HG03565 (cell line): ENCODE measurements at regions not wholly inside any gene's neighbourhood (a gene's known extent, or its start where the extent isn't known, plus 50 kb on each side); places are given as distances from the start of the nearest gene placed in this dataset.
A peak's percentile ranks its signal among the peaks of the same experiment; 100 is the strongest.
"Not testable (repeated sequence)": the region's sequence is repeated elsewhere in the genome, so short reads cannot be mapped to it uniquely, and the experiment has no call there.

Experiments
- ATAC-seq: cut with Tn5 transposase; IDR thresholded peaks from one replicate; pipeline ENCODE4 v1.9.1; 2021; ENCODE audit warnings: mild to moderate bottlenecking, moderate library complexity; ENCODE audit not compliant: unreplicated experiment

GRCh38 chr10:109426987-109427386 lies 496.3 kb downstream of the XPNPEP1 start:
- ATAC-seq: no peak

GRCh38 chr10:109418795-109419194 lies 504.5 kb downstream of the XPNPEP1 start:
- ATAC-seq: no peak

GRCh38 chr10:109417803-109418202 lies 505.5 kb downstream of the XPNPEP1 start:
- no peak for ATAC-seq

GRCh38 chr10:109412353-109412752 lies 511.0 kb downstream of the XPNPEP1 start:
- ATAC-seq: no peak

GRCh38 chr10:109411917-109412316 lies 511.4 kb downstream of the XPNPEP1 start:
- no peak for ATAC-seq

- no peak for ATAC-seq
Measured at GRCh38 chr10:109405338-109405737, 518.0 kb downstream of the XPNPEP1 start.

- no peak for ATAC-seq
Measured at GRCh38 chr10:109403551-109403950, 519.8 kb downstream of the XPNPEP1 start.

- no peak for ATAC-seq
Measured at GRCh38 chr10:109393425-109393824, 529.9 kb downstream of the XPNPEP1 start.

GRCh38 chr10:109386921-109387320 lies 536.4 kb downstream of the XPNPEP1 start:
- no peak for ATAC-seq

GRCh38 chr10:109386101-109386500 lies 537.2 kb downstream of the XPNPEP1 start:
- ATAC-seq: no peak

- ATAC-seq: no peak
Measured at GRCh38 chr10:109379186-109379585, 544.1 kb downstream of the XPNPEP1 start.

GRCh38 chr10:109374215-109374614 lies 549.1 kb downstream of the XPNPEP1 start:
- no peak for ATAC-seq

GRCh38 chr10:109359316-109359715 lies 564.0 kb downstream of the XPNPEP1 start:
- ATAC-seq: no peak

- no peak for ATAC-seq
Measured at GRCh38 chr10:109358325-109358724, 565.0 kb downstream of the XPNPEP1 start.

GRCh38 chr10:109348324-109348723 lies 575.0 kb downstream of the XPNPEP1 start:
- no peak for ATAC-seq

- ATAC-seq: peak; percentile 38
Measured at GRCh38 chr10:109343293-109343692, 580.0 kb downstream of the XPNPEP1 start.

GRCh38 chr10:109341986-109342385 lies 581.3 kb downstream of the XPNPEP1 start:
- no peak for ATAC-seq

GRCh38 chr10:109328001-109328400 lies 595.3 kb downstream of the XPNPEP1 start:
- ATAC-seq: no peak

- no peak for ATAC-seq
Measured at GRCh38 chr10:109327266-109327665, 596.0 kb downstream of the XPNPEP1 start.

- ATAC-seq: no peak
Measured at GRCh38 chr10:109324721-109325120, 598.6 kb downstream of the XPNPEP1 start.

GRCh38 chr10:109317746-109318366 lies 605.5 kb downstream of the XPNPEP1 start:
- ATAC-seq: no peak

- ATAC-seq: not testable (repeated sequence)
Measured at GRCh38 chr10:109314016-109314415, 609.3 kb downstream of the XPNPEP1 start.

- not testable (repeated sequence) for ATAC-seq
Measured at GRCh38 chr10:109312555-109312954, 610.8 kb downstream of the XPNPEP1 start.
